ENCODE measurements at regions not wholly inside any gene's neighbourhood (a gene's known extent, or its start where the extent isn't known, plus 50 kb on each side); places are given as distances from the start of the nearest gene placed in this dataset.

- Histone ChIP-seq H3K4me3 (no peak overlapping the region), H3K36me3 (no peaks in the 10 kb centered on the region), H3K4me1 (replicated peaks) (no peaks in the 10 kb centered on the region), H3K27ac (no peak overlapping the region), H3K27me3 (replicated peaks) (no peaks in the 10 kb centered on the region), H3K9me3 (replicated peaks) (peaks cover 13% of the 10 kb centered on the region)
- no peak for DNase-seq (ENCODE audit: low read depth in 1 of 2, low spot score in 2 of 2)
Observed at GRCh38 chr1:4091996-4092395, 191.9 kb upstream of the C1orf174 start.

GRCh38 chr1:4093856-4094565, 193.9 kb upstream of the C1orf174 start:
- Histone ChIP-seq H3K9me3 (replicated peaks) (peaks cover 16% of the 10 kb centered on the region), H3K36me3 (no peaks in the 10 kb centered on the region)
- DNase-seq (ENCODE audit: low read depth in 1 of 2, low spot score in 2 of 2), result no peak

GRCh38 chr1:4095433-4095971, 195.4 kb upstream of the C1orf174 start:
- H3K27ac ChIP-seq, result no peak overlapping the region
- DNase-seq (ENCODE audit: low read depth in 1 of 2, low spot score in 2 of 2), result no peak
- no peaks in the 10 kb centered on the region for H3K4me1 ChIP-seq (replicated peaks)
- peaks cover 18% of the 10 kb centered on the region for H3K9me3 ChIP-seq (replicated peaks)
- H3K36me3 ChIP-seq, result no peaks in the 10 kb centered on the region
- no peaks in the 10 kb centered on the region for H3K27me3 ChIP-seq (replicated peaks)
- H3K4me3 ChIP-seq, result no peak overlapping the region

More at GRCh38 chr1:4093856-4094565, 193.9 kb upstream of the C1orf174 start:
- H3K4me3 ChIP-seq, result no peak overlapping the region
- H3K4me1 ChIP-seq (replicated peaks), result no peaks in the 10 kb centered on the region
- H3K27me3 ChIP-seq (replicated peaks), result no peaks in the 10 kb centered on the region
- no peak overlapping the region for H3K27ac ChIP-seq

- no peaks in the 10 kb centered on the region for H3K36me3 ChIP-seq
- no peak overlapping the region for H3K27ac ChIP-seq
- H3K4me3 ChIP-seq, result no peak overlapping the region
- no peaks in the 10 kb centered on the region for H3K27me3 ChIP-seq (replicated peaks)
- no peaks in the 10 kb centered on the region for H3K4me1 ChIP-seq (replicated peaks)
- peaks cover 9% of the 10 kb centered on the region for H3K9me3 ChIP-seq (replicated peaks)
- DNase-seq (ENCODE audit: low read depth in 1 of 2, low spot score in 2 of 2), result no peak
Observed at GRCh38 chr1:4101459-4102161, 201.5 kb upstream of the C1orf174 start.

GRCh38 chr1:4105300-4105880, 205.3 kb upstream of the C1orf174 start:
- Histone ChIP-seq H3K36me3 (no peaks in the 10 kb centered on the region), H3K4me1 (replicated peaks) (no peaks in the 10 kb centered on the region), H3K27ac (no peak overlapping the region), H3K4me3 (no peak overlapping the region), H3K27me3 (replicated peaks) (no peaks in the 10 kb centered on the region), H3K9me3 (replicated peaks) (peaks cover 3% of the 10 kb centered on the region)
- DNase-seq (ENCODE audit: low read depth in 1 of 2, low spot score in 2 of 2), result no peak

GRCh38 chr1:4106731-4107130, 206.7 kb upstream of the C1orf174 start:
- H3K4me1 ChIP-seq (replicated peaks), result no peaks in the 10 kb centered on the region
- no peaks in the 10 kb centered on the region for H3K27me3 ChIP-seq (replicated peaks)
- no peak for DNase-seq (ENCODE audit: low read depth in 1 of 2, low spot score in 2 of 2)
- no peaks in the 10 kb centered on the region for H3K9me3 ChIP-seq (replicated peaks)
- no peak overlapping the region for H3K4me3 ChIP-seq
- H3K27ac ChIP-seq, result no peak overlapping the region
- no peaks in the 10 kb centered on the region for H3K36me3 ChIP-seq

GRCh38 chr1:4107291-4107690, 207.2 kb upstream of the C1orf174 start:
- peaks cover 3% of the 10 kb centered on the region; the same call in 1 of the 2 replicates for H3K9me3 ChIP-seq (replicated peaks)

GRCh38 chr1:4108331-4108730, 208.3 kb upstream of the C1orf174 start:
- Histone ChIP-seq H3K27ac (no peak overlapping the region), H3K4me1 (replicated peaks) (no peaks in the 10 kb centered on the region), H3K9me3 (replicated peaks) (peaks cover 6% of the 10 kb centered on the region; the same call in 1 of the 2 replicates), H3K27me3 (replicated peaks) (no peaks in the 10 kb centered on the region), H3K36me3 (no peaks in the 10 kb centered on the region), H3K4me3 (no peak overlapping the region)
- DNase-seq (ENCODE audit: low read depth in 1 of 2, low spot score in 2 of 2), result no peak

More at GRCh38 chr1:4107291-4107690, 207.2 kb upstream of the C1orf174 start:
- Histone ChIP-seq H3K27ac (no peak overlapping the region), H3K36me3 (no peaks in the 10 kb centered on the region), H3K4me1 (replicated peaks) (no peaks in the 10 kb centered on the region), H3K4me3 (no peak overlapping the region), H3K27me3 (replicated peaks) (no peaks in the 10 kb centered on the region)
- DNase-seq (ENCODE audit: low read depth in 1 of 2, low spot score in 2 of 2), result no peak

- Histone ChIP-seq H3K27me3 (replicated peaks) (no peaks in the 10 kb centered on the region), H3K4me3 (no peak overlapping the region), H3K36me3 (no peaks in the 10 kb centered on the region), H3K9me3 (replicated peaks) (peaks cover 10% of the 10 kb centered on the region; the same call in 1 of the 2 replicates), H3K4me1 (replicated peaks) (no peaks in the 10 kb centered on the region), H3K27ac (no peak overlapping the region)
- DNase-seq (ENCODE audit: low read depth in 1 of 2, low spot score in 2 of 2), result no peak
Observed at GRCh38 chr1:4108758-4109627, 208.9 kb upstream of the C1orf174 start.

GRCh38 chr1:4109628-4109940, 209.5 kb upstream of the C1orf174 start:
- H3K9me3 ChIP-seq (replicated peaks), result peaks cover 10% of the 10 kb centered on the region; the same call in 1 of the 2 replicates
- H3K27me3 ChIP-seq (replicated peaks), result no peaks in the 10 kb centered on the region
- no peak overlapping the region for H3K27ac ChIP-seq
- no peak for DNase-seq (ENCODE audit: low read depth in 1 of 2, low spot score in 2 of 2)
- no peaks in the 10 kb centered on the region for H3K4me1 ChIP-seq (replicated peaks)
- H3K4me3 ChIP-seq, result no peak overlapping the region
- H3K36me3 ChIP-seq, result no peaks in the 10 kb centered on the region

GRCh38 chr1:4110888-4111287, 210.8 kb upstream of the C1orf174 start:
- Histone ChIP-seq H3K4me1 (replicated peaks) (no peaks in the 10 kb centered on the region), H3K4me3 (no peak overlapping the region), H3K36me3 (no peaks in the 10 kb centered on the region), H3K27ac (no peak overlapping the region), H3K27me3 (replicated peaks) (no peaks in the 10 kb centered on the region), H3K9me3 (replicated peaks) (peaks cover 10% of the 10 kb centered on the region)
- no peak for DNase-seq (ENCODE audit: low read depth in 1 of 2, low spot score in 2 of 2)

GRCh38 chr1:4113897-4114296, 213.8 kb upstream of the C1orf174 start:
- no peaks in the 10 kb centered on the region for H3K4me1 ChIP-seq (replicated peaks)
- H3K27ac ChIP-seq, result no peak overlapping the region
- peaks cover 19% of the 10 kb centered on the region for H3K9me3 ChIP-seq (replicated peaks)
- H3K27me3 ChIP-seq (replicated peaks), result no peaks in the 10 kb centered on the region
- H3K36me3 ChIP-seq, result no peaks in the 10 kb centered on the region
- no peak overlapping the region for H3K4me3 ChIP-seq
- DNase-seq (ENCODE audit: low read depth in 1 of 2, low spot score in 2 of 2), result no peak

- Histone ChIP-seq H3K27ac (no peak overlapping the region), H3K27me3 (replicated peaks) (no peaks in the 10 kb centered on the region), H3K9me3 (replicated peaks) (peaks cover 19% of the 10 kb centered on the region), H3K4me1 (replicated peaks) (no peaks in the 10 kb centered on the region), H3K36me3 (no peaks in the 10 kb centered on the region), H3K4me3 (no peak overlapping the region)
- DNase-seq (ENCODE audit: low read depth in 1 of 2, low spot score in 2 of 2), result no peak
Observed at GRCh38 chr1:4115191-4115900, 215.3 kb upstream of the C1orf174 start.
